OCI-LY7 (cell line): ENCODE measurements at regions not wholly inside any gene's neighbourhood (a gene's known extent, or its start where the extent isn't known, plus 50 kb on each side); places are given as distances from the start of the nearest gene placed in this dataset.

Experiments used
- BruUV-seq: library from RNA; stranded (reverse); fragments of 400-500 nt; replicated peaks from 2 replicates; lab custom pipeline; 2021; lab: Mats Ljungman, UMichigan
- CTCF ChIA-PET: fragments of 300-600 bp; sonication (Branson Sonifier 250); formaldehyde crosslinking; loops from one replicate; lab custom pipeline; 2022; ENCODE audit warnings: antibody characterized with exemption; ENCODE audit not compliant: unreplicated experiment; lab: Charles Lee
- POLR2A ChIA-PET: fragments of 300-600 bp; sonication (Branson Sonifier 250); formaldehyde crosslinking; loops from one replicate; lab custom pipeline; 2022; ENCODE audit warnings: antibody characterized with exemption; lab: Charles Lee
- DNase-seq: peaks from one replicate; pipeline ENCODE4 v3.0.0-alpha.2; 2015; ENCODE audit warnings: low spot score
- H2AFZ ChIP-seq: fragments of 200-600 bp; sonication (generic), shearing (Covaris generic); 2 replicates; pipeline ENCODE4 v1.6.1; 2014; ENCODE audit warnings: mild to moderate bottlenecking, antibody characterized with exemption, low read length, moderate library complexity
- H3K27ac ChIP-seq: fragments of 200-600 bp; sonication (generic); 2 replicates; pipeline ENCODE4 v1.5.1; 2014; ENCODE audit warnings: mixed run types, low read depth, mild to moderate bottlenecking, moderate library complexity, low read length, inconsistent platforms; ENCODE audit not compliant: poor library complexity, severe bottlenecking
- H3K36me3 ChIP-seq: fragments of 200-600 bp; sonication (generic); 2 replicates; pipeline ENCODE4 v1.6.1; 2014; ENCODE audit warnings: mild to moderate bottlenecking, antibody characterized with exemption, low read length, moderate library complexity, mixed read lengths; ENCODE audit not compliant: insufficient read depth
- H3K4me1 ChIP-seq: fragments of 200-600 bp; sonication (generic); 2 replicates; pipeline ENCODE4 v1.5.1; 2014; ENCODE audit warnings: mild to moderate bottlenecking, low read length; ENCODE audit not compliant: insufficient read depth, poor library complexity, severe bottlenecking
- H3K4me2 ChIP-seq: fragments of 200-600 bp; sonication (generic); 2 replicates; pipeline ENCODE4 v1.6.1; 2014; ENCODE audit warnings: mild to moderate bottlenecking, low read length
- H3K4me3 ChIP-seq: fragments of 200-600 bp; sonication (generic); 2 replicates; pipeline ENCODE4 v1.5.1; 2014; ENCODE audit warnings: mild to moderate bottlenecking, low read depth, low read length; ENCODE audit not compliant: poor library complexity, severe bottlenecking
- H3K79me2 ChIP-seq: fragments of 200-600 bp; sonication (generic); 2 replicates; pipeline ENCODE4 v1.6.1; 2016; ENCODE audit warnings: low read depth, mild to moderate bottlenecking, low read length, moderate library complexity, mixed read lengths; ENCODE audit not compliant: insufficient read depth
- H3K9me2 ChIP-seq: fragments of 200-600 bp; sonication (generic); 2 replicates; pipeline ENCODE4 v1.6.1; 2016; ENCODE audit warnings: mild to moderate bottlenecking, low read length, mixed read lengths; ENCODE audit not compliant: insufficient read depth
- H3K9me3 ChIP-seq: fragments of 200-600 bp; sonication (generic); 2 replicates; pipeline ENCODE4 v1.6.1; 2014; ENCODE audit warnings: mild to moderate bottlenecking, mixed run types, low read length, mixed read lengths
- H4K20me1 ChIP-seq: fragments of 200-600 bp; sonication (generic); 2 replicates; pipeline ENCODE4 v1.6.1; 2014; ENCODE audit warnings: mild to moderate bottlenecking, antibody characterized with exemption, low read length, moderate library complexity, mixed read lengths; ENCODE audit not compliant: insufficient read depth
- EZH2phosphoT487 ChIP-seq: fragments of 200-600 bp; sonication (generic); IDR thresholded peaks from 2 replicates; pipeline ENCODE4 v1.6.1; 2018; ENCODE audit warnings: low read depth, borderline replicate concordance, mild to moderate bottlenecking, mixed run types, antibody characterized with exemption, low read length, moderate library complexity, mixed read lengths
- intact Hi-C: fragments of 100-400 bp; cut with micrococcal nuclease; formaldehyde crosslinking; loops from one replicate; pipeline ENCODE4 v1.10.0; 2022; ENCODE audit not compliant: unreplicated experiment
- TF ChIP-seq, protein P1 (sequence below): fragments of 200-600 bp; sonication (generic); conservative IDR thresholded peaks from 2 replicates; pipeline ENCODE4 v1.5.1; 2014; ENCODE audit warnings: mild to moderate bottlenecking, antibody characterized with exemption, low read length, moderate library complexity, mixed read lengths

GRCh38 chr15:26182441-26182840 lies 319.3 kb upstream of the ATP10A start:
- H3K27ac ChIP-seq: no peak overlapping the region
- no TSS peak for BruUV-seq
- H3K79me2 ChIP-seq: no peaks in the 10 kb centered on the region
- H3K4me2 ChIP-seq: no peak overlapping the region
- H3K4me3 ChIP-seq: no peak overlapping the region
- intact Hi-C loops: no loop called here
- DNase-seq: no peak
- ChIA-PET CTCF (no interaction called here), POLR2A (interaction anchor here (0.6 kb wide), 1 partner anchor 38 kb away, joined by 3 read pairs; no protein-coding TSS in a partner anchor)
- H3K9me2 ChIP-seq: no peaks in the 10 kb centered on the region
- H3K4me1 ChIP-seq: no peaks in the 10 kb centered on the region
- no peaks in the 10 kb centered on the region for H4K20me1 ChIP-seq
- H3K36me3 ChIP-seq: no peaks in the 10 kb centered on the region
- no peak overlapping the region for H2AFZ ChIP-seq
- TF ChIP-seq EZH2phosphoT487: no peak
- TF ChIP-seq, protein P1, sequence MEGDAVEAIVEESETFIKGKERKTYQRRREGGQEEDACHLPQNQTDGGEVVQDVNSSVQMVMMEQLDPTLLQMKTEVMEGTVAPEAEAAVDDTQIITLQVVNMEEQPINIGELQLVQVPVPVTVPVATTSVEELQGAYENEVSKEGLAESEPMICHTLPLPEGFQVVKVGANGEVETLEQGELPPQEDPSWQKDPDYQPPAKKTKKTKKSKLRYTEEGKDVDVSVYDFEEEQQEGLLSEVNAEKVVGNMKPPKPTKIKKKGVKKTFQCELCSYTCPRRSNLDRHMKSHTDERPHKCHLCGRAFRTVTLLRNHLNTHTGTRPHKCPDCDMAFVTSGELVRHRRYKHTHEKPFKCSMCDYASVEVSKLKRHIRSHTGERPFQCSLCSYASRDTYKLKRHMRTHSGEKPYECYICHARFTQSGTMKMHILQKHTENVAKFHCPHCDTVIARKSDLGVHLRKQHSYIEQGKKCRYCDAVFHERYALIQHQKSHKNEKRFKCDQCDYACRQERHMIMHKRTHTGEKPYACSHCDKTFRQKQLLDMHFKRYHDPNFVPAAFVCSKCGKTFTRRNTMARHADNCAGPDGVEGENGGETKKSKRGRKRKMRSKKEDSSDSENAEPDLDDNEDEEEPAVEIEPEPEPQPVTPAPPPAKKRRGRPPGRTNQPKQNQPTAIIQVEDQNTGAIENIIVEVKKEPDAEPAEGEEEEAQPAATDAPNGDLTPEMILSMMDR: no peak
- no peaks in the 10 kb centered on the region for H3K9me3 ChIP-seq

GRCh38 chr15:26179906-26180305 lies 316.8 kb upstream of the ATP10A start:
- Histone ChIP-seq H3K36me3 (no peaks in the 10 kb centered on the region), H3K27ac (no peak overlapping the region), H3K79me2 (no peaks in the 10 kb centered on the region), H3K4me1 (no peaks in the 10 kb centered on the region), H3K9me2 (no peaks in the 10 kb centered on the region), H3K9me3 (no peaks in the 10 kb centered on the region), H3K4me3 (no peak overlapping the region), H4K20me1 (no peaks in the 10 kb centered on the region), H2AFZ (no peak overlapping the region), H3K4me2 (no peak overlapping the region)
- ChIA-PET POLR2A (no interaction called here), CTCF (no interaction called here)
- BruUV-seq: no TSS peak
- no peak for DNase-seq
- intact Hi-C loops: no loop called here
- TF ChIP-seq EZH2phosphoT487: no peak
- TF ChIP-seq, protein P1: peak; percentile 36; the same call in 1 of the 2 replicates

DNA sequence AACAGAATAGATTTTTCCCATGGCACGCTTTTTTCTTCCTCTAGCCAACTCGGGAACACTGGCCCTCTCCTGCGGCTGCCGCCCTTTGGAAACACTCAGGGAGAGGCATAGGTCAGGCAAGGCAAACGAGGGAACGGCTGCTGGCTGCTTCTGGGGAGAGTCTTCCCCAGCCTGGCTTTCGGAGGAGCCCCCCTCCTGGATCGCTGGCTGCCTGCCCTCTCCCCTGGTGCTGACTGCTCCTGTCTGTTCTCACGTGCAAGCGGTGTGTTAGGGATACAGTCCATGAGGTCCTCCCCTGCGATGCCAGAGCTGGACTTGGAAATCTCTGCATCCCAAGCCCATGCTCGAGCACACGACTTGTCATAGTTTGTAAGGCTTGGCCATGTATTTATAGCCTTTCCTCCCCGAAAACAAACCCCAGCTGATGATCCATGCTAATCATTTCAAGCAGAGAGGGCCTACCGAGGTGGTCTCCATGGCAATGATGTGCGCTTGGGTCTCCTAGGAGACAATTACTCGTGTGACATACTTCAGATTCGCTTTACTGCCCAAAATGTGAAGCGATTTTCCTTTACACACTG lies 315.6 kb upstream of the ATP10A start:
- Histone ChIP-seq H3K79me2 (no peaks in the 10 kb centered on the region), H3K4me3 (no peak overlapping the region), H3K27ac (no peak overlapping the region), H3K36me3 (no peaks in the 10 kb centered on the region), H3K4me1 (no peaks in the 10 kb centered on the region), H3K9me2 (no peaks in the 10 kb centered on the region), H2AFZ (no peak overlapping the region), H4K20me1 (no peaks in the 10 kb centered on the region), H3K9me3 (no peaks in the 10 kb centered on the region), H3K4me2 (no peak overlapping the region)
- POLR2A ChIA-PET: no interaction called here
- no TSS peak for BruUV-seq
- DNase-seq: no peak
- TF ChIP-seq EZH2phosphoT487: no peak
- TF ChIP-seq, protein P1: no peak
- intact Hi-C loops: no loop called here
- CTCF ChIA-PET: no interaction called here
